ENCODE measurements at regions not wholly inside any gene's neighbourhood (a gene's known extent, or its start where the extent isn't known, plus 50 kb on each side); places are given as distances from the start of the nearest gene placed in this dataset.

DNA sequence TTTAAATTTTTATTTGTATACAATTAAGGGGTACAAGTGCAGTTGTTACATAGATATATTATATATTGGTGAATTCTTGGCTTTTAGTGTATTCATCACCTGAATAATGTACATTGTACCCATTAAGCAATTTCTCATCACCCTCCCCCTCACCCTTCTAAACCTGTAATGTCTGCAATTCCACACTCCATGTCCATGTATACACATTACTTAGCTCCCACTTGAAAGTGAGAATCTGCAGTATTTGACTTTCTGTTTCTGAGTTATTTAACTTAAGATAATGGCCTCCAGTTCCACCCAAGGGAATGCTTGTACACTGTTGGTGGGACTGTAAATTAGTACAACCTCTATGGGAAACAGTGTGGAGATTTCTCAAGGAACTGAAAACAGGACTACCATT lies 383.2 kb upstream of the KCNMB2 start:
- TF ChIP-seq CTCF (IDR thresholded peaks at IDR 0.05 in 4 of 5, conservative IDR thresholded peaks at IDR 0.05 in 1 of 5) = no peak
- TF ChIP-seq POLR2A (IDR thresholded peaks at IDR 0.05) = no peak
